SK-MEL-5 (cell line): ENCODE measurements at regions not wholly inside any gene's neighbourhood (a gene's known extent, or its start where the extent isn't known, plus 50 kb on each side); places are given as distances from the start of the nearest gene placed in this dataset.

ENCODE experiments used
- DNase-seq: peaks from one replicate; pipeline ENCODE4 v3.0.0-alpha.2; 2016; ENCODE audit warnings: low read depth, low spot score
- in situ Hi-C: cut with HindIII; loops from 2 replicates; pipeline ENCODE4 v1.10.0; 2016; ENCODE audit warnings: low sequenced_read_pairs, high pct_unique_total_duplicates, low pct_unique_long_range_greater_than_20kb

- in situ Hi-C loops, result no loop called here
- peak; percentile 2 for DNase-seq
Measured at GRCh38 chr6:100171533-100172321, 177.7 kb upstream of the MCHR2 start.

- in situ Hi-C loops, result no loop called here
Measured at GRCh38 chr6:100168148-100168547, 174.1 kb upstream of the MCHR2 start.

GRCh38 chr6:100167585-100167984 is 173.6 kb upstream of the MCHR2 start:
- in situ Hi-C loops, result no loop called here
- no peak for DNase-seq

More at GRCh38 chr6:100168148-100168547, 174.1 kb upstream of the MCHR2 start:
- no peak for DNase-seq

GRCh38 chr6:100166956-100167355 is 172.9 kb upstream of the MCHR2 start:
- in situ Hi-C loops, result no loop called here
- no peak for DNase-seq

GRCh38 chr6:100165442-100165841 is 171.4 kb upstream of the MCHR2 start:
- DNase-seq, result no peak
- in situ Hi-C loops, result no loop called here

GRCh38 chr6:100163035-100163434 is 169.0 kb upstream of the MCHR2 start:
- no peak for DNase-seq
- in situ Hi-C loops, result no loop called here

- no peak for DNase-seq
- in situ Hi-C loops, result no loop called here
Measured at GRCh38 chr6:100161782-100162365, 167.9 kb upstream of the MCHR2 start.

GRCh38 chr6:100160930-100161329 is 166.9 kb upstream of the MCHR2 start:
- in situ Hi-C loops, result no loop called here

GRCh38 chr6:100155141-100155540 is 161.1 kb upstream of the MCHR2 start:
- DNase-seq, result no peak
- in situ Hi-C loops, result no loop called here

More at GRCh38 chr6:100160930-100161329, 166.9 kb upstream of the MCHR2 start:
- DNase-seq, result no peak

- DNase-seq, result no peak
- in situ Hi-C loops, result no loop called here
Measured at GRCh38 chr6:100153636-100154275, 159.7 kb upstream of the MCHR2 start.

GRCh38 chr6:100152201-100152600 is 158.2 kb upstream of the MCHR2 start:
- DNase-seq, result no peak
- in situ Hi-C loops, result no loop called here

- no peak for DNase-seq
- in situ Hi-C loops, result no loop called here
Measured at GRCh38 chr6:100144991-100145390, 151.0 kb upstream of the MCHR2 start.

- in situ Hi-C loops, result no loop called here
- DNase-seq, result no peak
Measured at GRCh38 chr6:100138346-100139022, 144.5 kb upstream of the MCHR2 start.

- DNase-seq, result no peak
- in situ Hi-C loops, result no loop called here
Measured at GRCh38 chr6:100137759-100138158, 143.7 kb upstream of the MCHR2 start.

GRCh38 chr6:100136590-100136989 is 142.6 kb upstream of the MCHR2 start:
- in situ Hi-C loops, result no loop called here
- DNase-seq, result no peak

GRCh38 chr6:100135977-100136376 is 142.0 kb upstream of the MCHR2 start:
- in situ Hi-C loops, result no loop called here

GRCh38 chr6:100134703-100135102 is 140.7 kb upstream of the MCHR2 start:
- DNase-seq, result no peak
- in situ Hi-C loops, result no loop called here

More at GRCh38 chr6:100135977-100136376, 142.0 kb upstream of the MCHR2 start:
- no peak for DNase-seq

- DNase-seq, result no peak
- in situ Hi-C loops, result no loop called here
Measured at GRCh38 chr6:100134297-100134696, 140.3 kb upstream of the MCHR2 start.
